Epidermal melanocyte (primary cell): ENCODE measurements at regions not wholly inside any gene's neighbourhood (a gene's known extent, or its start where the extent isn't known, plus 50 kb on each side); places are given as distances from the start of the nearest gene placed in this dataset.
"Not testable (repeated sequence)": the region's sequence is repeated elsewhere in the genome, so short reads cannot be mapped to it uniquely, and the experiment has no call there.

Experiments used
- DNase-seq: peaks from one replicate; pipeline ENCODE4 v3.0.0; 2011; ENCODE audit warnings: low spot score; ENCODE audit not compliant: insufficient read length

GRCh38 chr1:120550335-120550734 is 135.5 kb downstream of the NBPF8 start:
- DNase-seq, result not testable (repeated sequence)

GRCh38 chr1:120552190-120552589 is 137.4 kb downstream of the NBPF8 start:
- DNase-seq, result not testable (repeated sequence)

DNA sequence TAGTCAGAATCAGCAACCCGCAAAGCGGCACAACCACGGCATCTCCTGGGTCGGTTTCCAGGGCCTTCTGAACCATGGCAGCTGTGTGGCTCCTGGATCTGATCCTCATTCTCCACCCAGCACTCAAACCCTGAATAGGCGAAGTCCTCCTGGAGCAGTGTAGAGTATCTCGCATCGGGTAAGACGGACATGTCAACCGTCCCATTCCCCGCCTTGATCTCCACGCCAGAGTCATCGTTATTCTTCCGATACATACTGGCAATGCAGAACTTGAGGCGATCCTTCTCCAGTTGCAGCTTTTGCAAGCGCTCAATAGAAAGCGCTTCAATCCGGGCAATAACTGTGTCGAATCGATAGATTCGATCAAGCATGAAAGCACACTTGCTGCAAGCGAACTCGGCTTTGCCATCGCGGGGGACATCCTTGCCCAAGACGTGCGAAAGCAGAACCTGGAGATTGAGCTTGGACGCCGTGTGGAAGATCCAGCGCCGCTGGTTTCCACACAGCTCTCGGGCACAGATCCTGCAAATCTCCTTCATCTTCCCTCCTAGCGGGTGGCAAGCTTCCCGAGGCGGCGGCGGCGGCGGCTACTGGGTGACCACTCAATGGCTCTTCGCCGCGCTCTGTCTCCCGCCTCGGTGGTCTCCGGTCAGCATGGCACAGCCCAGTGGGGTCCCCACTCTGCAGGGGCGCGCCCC is 142.9 kb downstream of the NBPF8 start:
- DNase-seq, result peak; percentile 1

DNA sequence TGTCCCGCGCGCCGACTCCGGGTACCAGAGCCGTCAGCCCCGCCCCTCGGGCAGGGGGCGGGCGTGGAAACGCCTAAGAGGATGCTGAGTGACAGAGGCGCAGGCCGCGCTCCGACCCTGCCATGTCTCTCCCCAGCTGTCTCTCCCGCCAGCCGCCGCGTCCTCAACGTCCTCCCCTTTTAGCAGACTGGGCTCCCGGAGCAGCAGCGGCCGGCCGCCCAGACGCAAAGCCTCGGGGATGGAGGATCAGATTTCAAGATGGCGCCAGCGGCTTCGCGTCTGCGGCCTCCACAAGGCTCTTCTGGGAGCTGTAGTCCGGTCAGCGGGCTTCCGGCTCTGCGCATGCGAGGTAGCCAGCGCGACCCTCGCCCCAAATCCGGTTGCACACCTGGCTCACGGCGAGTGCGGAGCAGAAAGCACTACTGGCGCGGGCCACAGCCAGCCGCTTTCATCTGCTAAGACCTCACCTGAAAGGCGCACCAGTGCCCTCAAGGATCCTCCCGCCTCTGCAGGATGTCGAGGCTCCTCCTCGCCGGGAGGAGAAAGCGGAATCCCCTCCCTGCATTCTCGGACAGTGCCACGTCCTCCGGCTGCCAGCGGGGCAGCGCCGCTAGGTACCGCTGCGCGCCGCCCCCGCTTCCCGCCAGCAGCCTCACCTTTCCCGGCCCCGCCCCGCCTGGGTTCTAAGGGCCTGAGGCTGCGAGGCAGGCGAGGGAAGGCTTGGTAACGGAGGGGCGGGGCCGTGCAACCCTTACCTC is 143.6 kb downstream of the NBPF8 start:
- DNase-seq, result not testable (repeated sequence)

GRCh38 chr1:120561767-120562166 is 146.9 kb downstream of the NBPF8 start:
- not testable (repeated sequence) for DNase-seq

DNA sequence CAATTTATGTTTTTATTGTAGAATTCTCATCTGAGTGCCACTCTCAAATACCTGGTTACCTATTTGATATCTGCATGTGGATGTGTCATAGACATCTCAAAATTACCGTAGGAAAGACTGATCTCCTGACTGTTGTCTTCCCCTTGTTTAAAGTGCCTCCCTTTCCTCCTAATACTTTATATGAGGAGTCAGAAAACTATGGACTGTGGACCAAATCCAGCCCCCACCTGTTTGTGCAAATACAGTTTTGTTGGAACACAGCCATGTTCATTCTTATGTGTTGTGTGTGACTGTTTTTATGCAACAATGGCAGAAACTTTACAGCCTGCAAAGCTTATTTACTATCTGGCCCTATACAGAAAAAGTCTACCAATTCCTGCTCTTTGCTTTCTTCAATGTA is 150.6 kb downstream of the NBPF8 start:
- not testable (repeated sequence) for DNase-seq

- not testable (repeated sequence) for DNase-seq
These were observed 152.8 kb downstream of the NBPF8 start for GRCh38 chr1:120567620-120568019.

- not testable (repeated sequence) for DNase-seq
These were observed 148.5 kb upstream of the NBPF26 start for GRCh38 chr1:120575201-120575600.

- not testable (repeated sequence) for DNase-seq
These were observed 141.6 kb upstream of the NBPF26 start for GRCh38 chr1:120582135-120582534.

GRCh38 chr1:120586053-120586452 is 137.7 kb upstream of the NBPF26 start:
- DNase-seq, result not testable (repeated sequence)

DNA sequence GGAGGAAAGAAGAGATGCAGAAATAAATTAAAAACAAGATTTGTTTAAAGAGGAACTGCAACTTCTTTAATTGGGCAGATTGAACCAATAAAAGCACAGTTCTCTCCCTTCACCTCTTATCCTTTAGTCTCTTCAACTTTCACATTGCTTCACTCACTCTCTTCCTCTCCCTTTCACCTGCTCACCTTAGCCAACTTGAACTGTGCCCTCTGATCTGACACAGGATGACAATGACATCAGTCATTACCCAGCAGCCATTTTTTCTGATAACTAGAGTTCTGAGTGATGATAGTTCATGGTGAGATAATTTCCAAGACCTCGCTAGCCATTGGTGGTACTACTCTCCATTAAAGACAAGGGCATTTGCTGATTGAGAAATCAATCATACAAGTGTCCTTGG is 134.9 kb upstream of the NBPF26 start:
- DNase-seq, result not testable (repeated sequence)

DNA sequence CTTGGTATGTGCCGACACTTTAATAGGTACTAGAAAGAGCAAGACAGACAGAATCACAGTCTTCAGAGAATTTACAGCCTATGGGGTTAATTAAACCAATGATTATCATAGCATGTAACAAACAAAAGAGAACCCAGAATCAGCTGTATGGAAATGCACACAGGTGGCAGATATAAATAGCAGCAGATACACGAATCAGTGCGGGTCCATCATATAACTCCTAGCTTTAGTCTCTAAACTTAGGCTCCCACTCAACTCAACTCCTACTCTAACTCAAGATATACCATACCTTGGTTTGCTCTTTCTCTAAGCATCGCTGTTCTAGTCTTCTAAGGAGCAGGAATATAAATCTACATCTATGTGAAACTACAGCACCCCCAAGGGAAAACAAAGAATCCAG is 132.0 kb upstream of the NBPF26 start:
- DNase-seq, result not testable (repeated sequence)

DNA sequence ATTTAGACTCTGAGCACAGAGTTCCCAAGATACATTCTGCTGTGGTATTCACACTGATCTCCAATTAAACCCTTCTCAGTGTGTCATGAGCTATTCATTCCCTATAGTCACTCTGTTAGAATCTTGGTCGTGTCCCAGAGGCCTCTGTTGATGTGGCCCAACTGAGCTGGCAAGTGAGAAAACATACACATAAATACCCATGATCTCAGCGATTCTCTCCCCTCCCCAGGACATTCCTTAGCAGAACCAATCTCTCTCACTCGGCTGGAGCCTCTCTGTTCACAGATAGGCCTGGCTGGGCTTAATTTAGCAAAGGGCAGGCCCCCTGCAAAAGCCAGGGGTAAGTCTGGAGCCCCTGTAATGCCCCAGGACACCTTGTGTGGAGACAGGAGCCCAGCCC is 130.8 kb upstream of the NBPF26 start:
- DNase-seq, result not testable (repeated sequence)

GRCh38 chr1:120593648-120594047 is 130.1 kb upstream of the NBPF26 start:
- DNase-seq, result not testable (repeated sequence)

DNA sequence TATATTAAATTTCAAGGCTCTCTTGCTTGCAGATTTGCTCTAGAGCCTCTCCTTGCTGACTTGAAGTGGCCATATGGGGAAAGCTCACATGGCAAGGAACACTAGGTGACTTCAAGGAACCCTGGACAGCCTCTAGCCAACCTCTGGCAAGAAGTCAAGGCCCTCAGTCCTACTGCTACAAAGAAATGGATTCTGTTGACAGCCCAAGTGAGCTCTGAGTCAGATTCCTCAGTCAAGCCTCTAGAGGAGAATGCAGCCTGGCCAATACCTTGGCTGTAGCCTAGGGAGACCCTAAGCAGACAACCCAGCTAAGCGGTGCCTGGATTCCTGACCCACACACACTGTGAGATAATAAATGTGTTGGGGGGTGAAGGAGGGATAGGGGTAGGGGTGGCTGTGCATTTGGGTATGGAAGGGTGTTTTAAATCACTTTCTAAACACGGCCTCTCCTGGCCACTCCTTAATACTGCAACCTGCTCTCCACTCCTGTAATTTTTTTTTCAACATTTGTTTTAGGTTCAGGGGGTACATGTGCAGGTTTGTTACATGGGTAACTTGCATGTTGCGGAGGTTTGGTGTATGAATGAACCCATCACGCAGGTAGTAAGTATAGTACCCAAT is 125.3 kb upstream of the NBPF26 start:
- not testable (repeated sequence) for DNase-seq

- DNase-seq, result not testable (repeated sequence)
These were observed 124.2 kb upstream of the NBPF26 start for GRCh38 chr1:120599511-120599910.

GRCh38 chr1:120600442-120601041 is 123.2 kb upstream of the NBPF26 start:
- DNase-seq, result not testable (repeated sequence)

GRCh38 chr1:120607882-120608281 is 115.9 kb upstream of the NBPF26 start:
- DNase-seq, result not testable (repeated sequence)

- DNase-seq, result not testable (repeated sequence)
These were observed 115.3 kb upstream of the NBPF26 start for GRCh38 chr1:120608314-120609014.

DNA sequence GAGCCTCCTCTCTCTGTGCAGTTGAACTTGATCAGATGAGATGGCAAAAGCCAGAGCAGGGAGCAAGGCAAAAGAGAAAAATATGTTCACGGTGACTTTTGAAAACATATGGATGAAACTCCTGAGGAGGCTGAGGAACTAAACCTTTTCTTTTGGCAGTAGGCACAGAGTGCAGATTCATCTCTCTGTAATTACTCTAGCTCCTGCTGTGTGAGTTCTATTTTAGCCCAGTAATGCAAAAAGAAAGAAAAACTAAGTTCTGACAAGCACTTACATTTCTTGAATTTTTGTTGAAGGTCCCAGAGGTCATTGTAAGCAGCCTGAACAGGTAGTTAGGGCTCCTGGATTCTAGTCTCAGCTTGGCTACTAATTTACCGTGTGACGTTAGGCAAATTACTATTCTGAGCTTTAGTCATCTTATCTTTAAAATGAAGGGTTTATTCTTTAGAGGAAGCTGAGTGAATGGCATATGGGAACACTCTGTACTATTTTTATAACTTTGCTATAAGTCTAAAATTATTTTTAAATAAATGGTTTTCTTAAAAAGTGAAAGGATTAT is 114.7 kb upstream of the NBPF26 start:
- DNase-seq, result not testable (repeated sequence)

GRCh38 chr1:120609834-120610233 is 113.9 kb upstream of the NBPF26 start:
- not testable (repeated sequence) for DNase-seq
